ENCODE measurements at regions not wholly inside any gene's neighbourhood (a gene's known extent, or its start where the extent isn't known, plus 50 kb on each side); places are given as distances from the start of the nearest gene placed in this dataset.

GRCh38 chr3:178930116-178930515 lies 141.5 kb downstream of the ZMAT3 start:
- in situ Hi-C loops (cut with MboI; ENCODE audit: low sequenced_read_pairs in 4 of 4) (no loop called here), intact Hi-C loops (cut with DNase I; ENCODE audit: low total_unique reads) (no loop called here)
- no peaks in the 10 kb centered on the region for H3K4me1 ChIP-seq
- H3K27me3 ChIP-seq: no peaks in the 10 kb centered on the region
- no peak overlapping the region for H3K4me3 ChIP-seq
- H3K27ac ChIP-seq: no peak overlapping the region
- TF ChIP-seq, protein P1, sequence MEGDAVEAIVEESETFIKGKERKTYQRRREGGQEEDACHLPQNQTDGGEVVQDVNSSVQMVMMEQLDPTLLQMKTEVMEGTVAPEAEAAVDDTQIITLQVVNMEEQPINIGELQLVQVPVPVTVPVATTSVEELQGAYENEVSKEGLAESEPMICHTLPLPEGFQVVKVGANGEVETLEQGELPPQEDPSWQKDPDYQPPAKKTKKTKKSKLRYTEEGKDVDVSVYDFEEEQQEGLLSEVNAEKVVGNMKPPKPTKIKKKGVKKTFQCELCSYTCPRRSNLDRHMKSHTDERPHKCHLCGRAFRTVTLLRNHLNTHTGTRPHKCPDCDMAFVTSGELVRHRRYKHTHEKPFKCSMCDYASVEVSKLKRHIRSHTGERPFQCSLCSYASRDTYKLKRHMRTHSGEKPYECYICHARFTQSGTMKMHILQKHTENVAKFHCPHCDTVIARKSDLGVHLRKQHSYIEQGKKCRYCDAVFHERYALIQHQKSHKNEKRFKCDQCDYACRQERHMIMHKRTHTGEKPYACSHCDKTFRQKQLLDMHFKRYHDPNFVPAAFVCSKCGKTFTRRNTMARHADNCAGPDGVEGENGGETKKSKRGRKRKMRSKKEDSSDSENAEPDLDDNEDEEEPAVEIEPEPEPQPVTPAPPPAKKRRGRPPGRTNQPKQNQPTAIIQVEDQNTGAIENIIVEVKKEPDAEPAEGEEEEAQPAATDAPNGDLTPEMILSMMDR (IDR thresholded peaks at IDR 0.05 in 4 of 5, conservative IDR thresholded peaks at IDR 0.05 in 1 of 5): no peak
- TF ChIP-seq POLR2A (IDR thresholded peaks at IDR 0.05): no peak
- ATAC-seq (no peak), DNase-seq (no peak)
- H3K36me3 ChIP-seq: no peaks in the 10 kb centered on the region
- no peaks in the 10 kb centered on the region for H3K9me3 ChIP-seq

GRCh38 chr3:178916223-178916622 lies 155.4 kb downstream of the ZMAT3 start:
- DNase-seq (no peak), ATAC-seq (no peak)
- no peaks in the 10 kb centered on the region for H3K36me3 ChIP-seq
- no peaks in the 10 kb centered on the region for H3K27me3 ChIP-seq
- in situ Hi-C loops (cut with MboI; ENCODE audit: low sequenced_read_pairs in 4 of 4) (no loop called here), intact Hi-C loops (cut with DNase I; ENCODE audit: low total_unique reads) (no loop called here)
- H3K4me1 ChIP-seq: no peaks in the 10 kb centered on the region
- TF ChIP-seq, protein P1 (IDR thresholded peaks at IDR 0.05 in 4 of 5, conservative IDR thresholded peaks at IDR 0.05 in 1 of 5): no peak
- no peak for TF ChIP-seq POLR2A (IDR thresholded peaks at IDR 0.05)
- no peaks in the 10 kb centered on the region for H3K9me3 ChIP-seq
- no peak overlapping the region for H3K27ac ChIP-seq
- H3K4me3 ChIP-seq: no peak overlapping the region

DNA sequence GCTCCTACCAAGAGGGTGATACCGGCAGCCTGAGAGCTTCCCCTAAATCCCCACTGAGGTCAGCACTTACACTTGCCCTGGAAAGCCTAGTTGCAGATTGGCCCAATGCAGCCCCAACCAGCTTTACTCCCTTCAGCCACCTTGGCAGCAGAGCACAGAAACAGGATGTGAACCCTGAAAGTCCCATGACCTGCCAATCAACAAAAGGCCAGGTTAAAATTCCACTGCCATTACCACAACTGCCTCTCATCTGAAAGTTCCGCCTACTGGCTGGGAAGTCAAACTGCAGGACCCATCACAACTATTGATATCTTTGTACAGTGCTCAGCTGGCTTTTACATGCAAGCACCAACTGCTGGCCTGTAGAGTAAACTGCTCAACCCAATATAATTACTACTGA lies 156.2 kb downstream of the ZMAT3 start:
- ATAC-seq (no peak), DNase-seq (no peak)
- in situ Hi-C loops (cut with MboI; ENCODE audit: low sequenced_read_pairs in 4 of 4) (no loop called here), intact Hi-C loops (cut with DNase I; ENCODE audit: low total_unique reads) (no loop called here)
- no peaks in the 10 kb centered on the region for H3K9me3 ChIP-seq
- H3K36me3 ChIP-seq: no peaks in the 10 kb centered on the region
- TF ChIP-seq, protein P1 (IDR thresholded peaks at IDR 0.05 in 4 of 5, conservative IDR thresholded peaks at IDR 0.05 in 1 of 5): no peak
- no peak for TF ChIP-seq POLR2A (IDR thresholded peaks at IDR 0.05)
- no peaks in the 10 kb centered on the region for H3K4me1 ChIP-seq
- no peak overlapping the region for H3K27ac ChIP-seq
- H3K4me3 ChIP-seq: no peak overlapping the region
- H3K27me3 ChIP-seq: no peaks in the 10 kb centered on the region

DNA sequence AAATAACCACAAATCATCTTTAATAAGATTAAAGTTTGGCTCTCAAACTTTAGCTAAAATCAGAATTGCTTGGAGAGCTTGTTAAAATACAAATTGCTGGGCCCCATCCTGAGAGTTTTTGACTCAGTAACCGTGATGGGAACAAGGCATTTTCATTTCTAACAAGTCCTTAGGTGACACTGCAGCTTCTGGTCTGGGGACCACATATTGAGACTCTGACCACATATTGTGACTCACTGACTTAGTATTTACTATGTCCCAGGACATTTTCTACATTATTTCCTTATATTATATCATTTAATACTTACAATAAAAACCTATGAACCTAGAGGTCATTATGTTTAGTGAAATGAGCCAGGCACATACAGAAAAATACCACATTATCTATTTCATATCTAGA lies 164.5 kb downstream of the ZMAT3 start:
- no peaks in the 10 kb centered on the region for H3K9me3 ChIP-seq
- H3K27ac ChIP-seq: no peak overlapping the region
- in situ Hi-C loops (cut with MboI; ENCODE audit: low sequenced_read_pairs in 4 of 4): no loop called here
- H3K27me3 ChIP-seq: no peaks in the 10 kb centered on the region
- no peak for DNase-seq
- TF ChIP-seq, protein P1 (IDR thresholded peaks at IDR 0.05 in 4 of 5, conservative IDR thresholded peaks at IDR 0.05 in 1 of 5): no peak
- TF ChIP-seq POLR2A (IDR thresholded peaks at IDR 0.05): no peak
- no peaks in the 10 kb centered on the region for H3K36me3 ChIP-seq
- H3K4me3 ChIP-seq: no peak overlapping the region
- no peaks in the 10 kb centered on the region for H3K4me1 ChIP-seq
- intact Hi-C loops (cut with DNase I; ENCODE audit: low total_unique reads): no loop called here
- no peak for ATAC-seq

DNA sequence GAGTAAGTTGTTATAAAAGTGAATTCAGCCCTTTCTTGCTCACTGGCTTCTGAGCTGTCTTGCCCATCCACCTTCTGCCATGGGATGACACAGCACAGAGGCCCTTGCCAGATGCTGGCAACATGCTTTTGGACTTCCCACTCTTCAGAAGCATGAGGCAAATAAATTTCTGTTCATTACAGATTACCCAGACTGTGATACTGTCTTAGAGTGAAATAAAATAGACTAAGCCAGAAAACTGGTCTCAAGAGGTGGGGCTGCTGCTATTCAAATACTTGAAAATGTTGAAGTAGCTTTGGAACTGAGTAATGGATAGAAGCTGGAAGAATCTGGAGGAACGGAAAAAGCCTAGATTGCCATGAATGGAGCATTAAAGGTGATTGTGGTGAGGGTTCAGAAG lies 170.4 kb downstream of the ZMAT3 start:
- Histone ChIP-seq H3K4me3 (no peak overlapping the region), H3K4me1 (no peaks in the 10 kb centered on the region), H3K36me3 (no peaks in the 10 kb centered on the region), H3K27me3 (no peaks in the 10 kb centered on the region), H3K9me3 (no peaks in the 10 kb centered on the region), H3K27ac (no peak overlapping the region)
- ATAC-seq (no peak), DNase-seq (no peak)
- TF ChIP-seq, protein P1 (IDR thresholded peaks at IDR 0.05 in 4 of 5, conservative IDR thresholded peaks at IDR 0.05 in 1 of 5): no peak
- in situ Hi-C loops (cut with MboI; ENCODE audit: low sequenced_read_pairs in 4 of 4): no loop called here
- intact Hi-C loops (cut with DNase I; ENCODE audit: low total_unique reads): no loop called here

Data from gastrocnemius medialis (tissue), 4 donors.